ENCODE measurements at regions not wholly inside any gene's neighbourhood (a gene's known extent, or its start where the extent isn't known, plus 50 kb on each side); places are given as distances from the start of the nearest gene placed in this dataset.

- TF ChIP-seq CTCF (conservative IDR thresholded peaks at IDR 0.05; ENCODE audit: control insufficient read depth, insufficient read depth, low read depth, low read length), result no peak
- H3K4me3 ChIP-seq (ENCODE audit: control insufficient read depth, low read depth, low read length), result no peak overlapping the region
- no peak for DNase-seq (ENCODE audit: low read depth)
Observed at GRCh38 chr2:45248214-45248613, 239.0 kb upstream of the SIX2 start.

DNA sequence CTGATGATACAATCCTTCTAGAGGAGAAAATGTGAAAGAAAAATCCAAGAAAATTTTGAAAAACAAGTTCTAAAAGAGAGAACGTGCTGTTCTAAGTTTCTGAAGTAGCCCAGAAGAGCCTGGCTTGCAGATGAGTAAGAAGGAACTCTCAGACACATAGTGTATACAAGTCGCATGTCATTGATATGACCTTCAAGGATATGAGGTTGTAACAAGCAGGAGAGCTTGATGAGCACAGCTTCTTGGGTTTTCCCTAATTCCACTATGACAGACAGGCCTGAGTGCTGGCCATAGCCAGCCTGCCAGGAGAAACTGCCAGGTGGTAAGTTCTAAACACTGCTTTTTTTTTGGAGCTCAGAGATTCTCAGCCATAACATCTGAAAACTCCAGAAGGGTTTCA is 235.7 kb upstream of the SIX2 start:
- no peak for TF ChIP-seq CTCF (conservative IDR thresholded peaks at IDR 0.05; ENCODE audit: control insufficient read depth, insufficient read depth, low read depth, low read length)
- no peak for DNase-seq (ENCODE audit: low read depth)
- H3K4me3 ChIP-seq (ENCODE audit: control insufficient read depth, low read depth, low read length), result no peak overlapping the region

DNA sequence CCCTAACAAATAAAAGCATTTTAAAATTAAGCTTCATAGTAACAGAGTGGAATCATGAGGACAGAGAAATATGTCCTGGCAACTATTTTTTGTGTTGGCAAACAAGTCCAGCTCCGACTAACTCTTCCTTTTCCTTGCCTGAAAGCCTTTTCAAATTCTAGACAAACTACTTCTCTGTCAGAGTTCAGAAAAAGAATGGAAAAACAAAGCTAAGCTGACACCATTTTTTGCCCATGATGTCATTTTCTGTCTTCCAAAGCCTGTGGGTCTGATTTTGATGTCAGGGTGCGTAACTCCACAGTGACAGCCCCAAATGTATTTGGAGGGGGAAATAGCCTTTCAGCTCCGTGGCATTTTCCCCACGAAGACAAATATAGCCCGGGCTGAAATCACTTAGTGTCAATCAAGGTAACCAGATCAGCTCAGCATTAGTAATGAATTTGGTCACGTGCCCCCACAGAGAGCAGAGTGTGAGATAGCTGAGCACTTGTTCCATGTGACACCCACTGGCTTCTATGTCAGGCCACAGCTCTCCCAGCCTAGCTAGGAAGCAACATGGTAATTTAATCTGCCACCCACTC is 233.0 kb upstream of the SIX2 start:
- peak; percentile 49 for DNase-seq (ENCODE audit: low read depth)
- no peak for TF ChIP-seq CTCF (conservative IDR thresholded peaks at IDR 0.05; ENCODE audit: control insufficient read depth, insufficient read depth, low read depth, low read length)

GRCh38 chr2:45241061-45241561 is 231.9 kb upstream of the SIX2 start:
- peak; percentile 38 for DNase-seq (ENCODE audit: low read depth)
- no peak for TF ChIP-seq CTCF (conservative IDR thresholded peaks at IDR 0.05; ENCODE audit: control insufficient read depth, insufficient read depth, low read depth, low read length)
- no peak overlapping the region for H3K4me3 ChIP-seq (ENCODE audit: control insufficient read depth, low read depth, low read length)

More for the DNA sequence above, 233.0 kb upstream of the SIX2 start:
- H3K4me3 ChIP-seq (ENCODE audit: control insufficient read depth, low read depth, low read length), result no peak overlapping the region

DNA sequence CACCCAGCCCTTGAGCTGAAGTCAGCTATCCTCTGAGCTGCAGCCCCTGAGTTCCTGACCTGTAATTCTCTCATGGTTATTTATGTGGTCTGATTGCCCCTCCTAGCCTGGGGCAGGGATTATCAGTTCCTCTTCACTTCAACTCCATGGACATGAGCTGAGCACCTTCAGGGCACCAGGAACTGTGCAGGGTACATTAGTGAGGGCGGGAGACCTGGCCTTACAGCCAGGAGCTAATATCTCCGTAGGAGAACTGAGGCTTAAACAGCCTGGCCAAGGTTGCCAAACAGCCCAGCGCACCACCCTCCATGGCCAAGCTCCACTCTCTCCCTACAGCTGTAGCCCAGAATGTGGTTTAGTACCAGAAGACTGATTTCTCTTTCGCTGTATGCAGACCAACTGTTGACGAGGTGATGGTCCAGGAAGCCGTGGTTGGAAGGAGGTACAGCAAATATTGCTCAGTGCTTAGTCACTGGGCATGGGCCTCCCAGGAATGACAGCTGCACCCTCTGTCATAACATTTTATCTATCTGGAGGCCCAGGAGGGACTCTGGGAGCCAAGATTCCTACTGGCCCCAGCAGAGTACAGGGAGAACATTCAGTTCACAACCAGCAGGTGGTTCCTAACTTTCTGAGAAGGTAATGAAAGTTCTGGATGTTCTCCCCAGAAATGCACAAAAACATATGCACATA is 228.7 kb upstream of the SIX2 start:
- TF ChIP-seq CTCF (conservative IDR thresholded peaks at IDR 0.05; ENCODE audit: control insufficient read depth, insufficient read depth, low read depth, low read length), result peak; percentile 51
- DNase-seq (ENCODE audit: low read depth), result peak; percentile 99
- H3K4me3 ChIP-seq (ENCODE audit: control insufficient read depth, low read depth, low read length), result no peak overlapping the region

DNA sequence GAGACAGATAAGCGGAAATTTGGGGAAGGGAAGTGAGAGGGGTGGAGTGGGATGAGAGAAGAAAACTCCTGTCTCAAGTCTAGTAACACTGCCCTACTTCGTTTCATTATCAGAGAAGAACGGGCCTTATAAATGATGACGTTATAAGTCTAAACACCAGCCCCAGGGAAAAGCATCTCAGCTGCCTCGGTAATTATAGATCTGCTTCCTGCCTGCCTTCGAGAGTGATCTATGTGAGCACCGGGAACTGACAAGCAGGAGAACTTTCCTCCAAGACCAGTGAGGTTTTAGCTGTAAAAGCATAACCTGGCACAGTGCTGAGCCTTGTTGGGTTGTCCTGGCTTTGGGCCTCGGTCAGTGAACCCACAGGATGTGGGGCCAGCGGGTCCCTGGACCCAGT is 227.9 kb upstream of the SIX2 start:
- no peak for TF ChIP-seq CTCF (conservative IDR thresholded peaks at IDR 0.05; ENCODE audit: control insufficient read depth, insufficient read depth, low read depth, low read length)
- DNase-seq (ENCODE audit: low read depth), result no peak
- no peak overlapping the region for H3K4me3 ChIP-seq (ENCODE audit: control insufficient read depth, low read depth, low read length)
